SK-N-SH treated with all-trans-retinoic acid at 6 μM for 48 hours (cell line): ENCODE measurements at regions not wholly inside any gene's neighbourhood (a gene's known extent, or its start where the extent isn't known, plus 50 kb on each side); places are given as distances from the start of the nearest gene placed in this dataset.

Experiments used
- ARNTL ChIP-seq: fragments of 450-650 bp; formaldehyde crosslinking; IDR thresholded peaks from 2 replicates; pipeline ENCODE4 v1.5.0; 2020; ENCODE audit warnings: low read depth, mild to moderate bottlenecking, moderate library complexity, borderline replicate concordance
- GLIS3 ChIP-seq: fragments of 250-450 bp; sonication (Bioruptor Pico); IDR thresholded peaks from 2 replicates; pipeline ENCODE4 v1.5.0; 2020; ENCODE audit warnings: mild to moderate bottlenecking, moderate library complexity
- RARB ChIP-seq: fragments of 250-450 bp; sonication (Bioruptor Pico); IDR thresholded peaks from 2 replicates; pipeline ENCODE4 v1.8.0; 2021; ENCODE audit warnings: mild to moderate bottlenecking, moderate library complexity
- ZC3H10 ChIP-seq: fragments of 250-450 bp; sonication (Bioruptor Pico); IDR thresholded peaks from 2 replicates; pipeline ENCODE4 v1.5.1; 2021; ENCODE audit warnings: mild to moderate bottlenecking, moderate library complexity

DNA sequence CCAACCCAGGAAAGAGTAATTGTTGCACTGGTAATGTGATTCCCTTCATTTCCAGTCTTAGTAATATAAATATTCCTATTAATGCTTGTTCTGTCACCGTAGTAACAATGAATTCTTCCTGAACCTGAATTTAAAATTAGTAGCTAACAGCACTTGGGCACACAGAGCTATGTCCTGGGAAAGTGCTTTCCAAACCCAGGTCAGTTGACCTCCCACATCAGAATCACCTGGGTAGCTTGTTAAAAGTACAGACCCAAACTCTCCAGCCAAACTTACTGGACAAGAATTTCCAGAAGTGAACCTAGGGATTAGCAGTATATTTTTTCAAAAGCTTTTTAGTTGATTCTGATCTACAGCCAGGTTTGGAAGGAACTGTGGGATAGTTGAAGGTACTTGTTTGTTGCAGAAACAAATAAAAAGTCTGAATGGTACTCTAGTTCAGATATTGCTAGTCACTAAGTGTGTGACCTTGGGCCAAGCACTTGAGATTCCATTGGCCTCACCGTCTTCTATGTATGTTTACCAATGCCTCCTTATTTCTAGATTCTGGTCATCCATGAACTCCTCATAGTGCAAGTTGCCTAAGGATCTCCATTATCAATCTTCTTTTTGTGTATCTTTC is 192.9 kb upstream of the CNKSR2 start:
- TF ChIP-seq ZC3H10 (no peak), GLIS3 (no peak), ARNTL (CRISPR knock-in tag) (no peak), RARB (no peak)
